ENCODE measurements at regions not wholly inside any gene's neighbourhood (a gene's known extent, or its start where the extent isn't known, plus 50 kb on each side); places are given as distances from the start of the nearest gene placed in this dataset.

DNA sequence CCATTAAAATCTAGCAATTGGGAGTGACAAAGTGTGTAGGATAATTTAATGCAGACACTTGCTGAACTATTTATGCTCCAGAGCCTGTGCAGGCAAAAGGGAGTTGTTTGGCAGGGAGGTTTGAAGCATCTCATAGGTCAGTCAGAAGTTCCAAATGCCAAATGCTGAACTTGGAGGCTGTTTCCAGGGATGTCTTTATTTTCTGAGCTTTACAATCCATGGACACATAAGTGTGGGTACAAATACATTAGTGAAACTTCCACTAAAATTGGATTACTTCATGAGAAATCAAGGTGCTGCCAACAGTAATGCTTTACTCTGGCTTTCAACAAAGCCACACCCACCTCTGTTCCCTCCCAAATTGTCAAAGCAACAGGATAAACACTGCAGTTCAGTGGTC is 422.1 kb upstream of the SETBP1 start:
- Mint-ChIP-seq H3K27ac (ENCODE audit: unreplicated experiment) (no peak overlapping the region), H3K4me1 (ENCODE audit: low read depth, unreplicated experiment) (peaks cover 3% of the 10 kb centered on the region), H3K27me3 (ENCODE audit: unreplicated experiment) (no peaks in the 10 kb centered on the region), H3K4me3 (ENCODE audit: unreplicated experiment) (no peak overlapping the region), H3K9me3 (ENCODE audit: unreplicated experiment) (no peaks in the 10 kb centered on the region), H3K36me3 (ENCODE audit: unreplicated experiment) (peaks cover 5% of the 10 kb centered on the region)
- TF ChIP-seq, protein P1, sequence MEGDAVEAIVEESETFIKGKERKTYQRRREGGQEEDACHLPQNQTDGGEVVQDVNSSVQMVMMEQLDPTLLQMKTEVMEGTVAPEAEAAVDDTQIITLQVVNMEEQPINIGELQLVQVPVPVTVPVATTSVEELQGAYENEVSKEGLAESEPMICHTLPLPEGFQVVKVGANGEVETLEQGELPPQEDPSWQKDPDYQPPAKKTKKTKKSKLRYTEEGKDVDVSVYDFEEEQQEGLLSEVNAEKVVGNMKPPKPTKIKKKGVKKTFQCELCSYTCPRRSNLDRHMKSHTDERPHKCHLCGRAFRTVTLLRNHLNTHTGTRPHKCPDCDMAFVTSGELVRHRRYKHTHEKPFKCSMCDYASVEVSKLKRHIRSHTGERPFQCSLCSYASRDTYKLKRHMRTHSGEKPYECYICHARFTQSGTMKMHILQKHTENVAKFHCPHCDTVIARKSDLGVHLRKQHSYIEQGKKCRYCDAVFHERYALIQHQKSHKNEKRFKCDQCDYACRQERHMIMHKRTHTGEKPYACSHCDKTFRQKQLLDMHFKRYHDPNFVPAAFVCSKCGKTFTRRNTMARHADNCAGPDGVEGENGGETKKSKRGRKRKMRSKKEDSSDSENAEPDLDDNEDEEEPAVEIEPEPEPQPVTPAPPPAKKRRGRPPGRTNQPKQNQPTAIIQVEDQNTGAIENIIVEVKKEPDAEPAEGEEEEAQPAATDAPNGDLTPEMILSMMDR (IDR thresholded peaks at IDR 0.05; ENCODE audit: partially characterized antibody, unreplicated experiment), result no peak
- no peak for DNase-seq

DNA sequence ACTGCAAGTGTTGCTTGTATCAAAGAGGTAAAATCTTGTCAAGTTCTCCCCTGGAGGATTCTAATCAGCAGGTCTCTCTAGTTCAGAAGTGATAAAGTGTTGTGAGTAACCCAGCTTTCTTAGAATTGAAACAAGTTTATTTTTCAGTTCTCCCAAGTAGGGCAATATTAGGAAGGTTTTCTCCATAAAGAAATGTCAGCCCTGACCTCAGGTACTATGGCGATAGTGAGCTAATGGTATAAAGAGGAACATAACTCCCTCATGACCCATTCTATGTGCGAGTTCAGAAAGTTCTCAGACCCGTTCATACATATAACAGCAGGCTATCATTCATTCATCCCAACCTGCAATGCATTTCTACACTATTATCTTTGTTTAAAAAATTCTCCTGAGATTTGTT is 421.1 kb upstream of the SETBP1 start:
- Mint-ChIP-seq H3K27me3 (ENCODE audit: unreplicated experiment) (no peaks in the 10 kb centered on the region), H3K9me3 (ENCODE audit: unreplicated experiment) (no peaks in the 10 kb centered on the region), H3K4me1 (ENCODE audit: low read depth, unreplicated experiment) (peaks cover 3% of the 10 kb centered on the region), H3K36me3 (ENCODE audit: unreplicated experiment) (peaks cover 5% of the 10 kb centered on the region), H3K27ac (ENCODE audit: unreplicated experiment) (no peak overlapping the region), H3K4me3 (ENCODE audit: unreplicated experiment) (no peak overlapping the region)
- no peak for DNase-seq
- TF ChIP-seq, protein P1 (IDR thresholded peaks at IDR 0.05; ENCODE audit: partially characterized antibody, unreplicated experiment), result no peak

DNA sequence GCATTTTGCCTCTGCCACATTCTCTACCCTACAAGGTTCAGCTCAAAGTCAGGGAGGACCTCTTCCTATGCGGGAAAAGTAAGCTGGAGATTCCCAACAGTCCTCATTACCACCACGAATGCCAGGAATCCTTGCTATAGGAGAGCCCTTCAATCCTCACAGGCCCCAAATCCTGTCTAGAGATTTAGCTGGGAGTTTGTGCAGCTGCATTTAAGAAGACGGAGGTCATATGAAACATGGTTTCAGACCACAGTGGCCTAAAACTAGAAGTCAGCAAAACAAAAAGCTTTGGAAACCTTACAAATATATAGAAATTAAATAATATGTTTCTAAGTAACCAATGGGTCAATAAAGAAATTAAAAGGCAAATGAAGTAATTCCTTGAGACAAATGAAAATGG is 415.3 kb upstream of the SETBP1 start:
- DNase-seq, result no peak
- H3K36me3 Mint-ChIP-seq (ENCODE audit: unreplicated experiment), result peaks cover 5% of the 10 kb centered on the region
- H3K27ac Mint-ChIP-seq (ENCODE audit: unreplicated experiment), result no peak overlapping the region
- no peaks in the 10 kb centered on the region for H3K9me3 Mint-ChIP-seq (ENCODE audit: unreplicated experiment)
- H3K4me1 Mint-ChIP-seq (ENCODE audit: low read depth, unreplicated experiment), result no peaks in the 10 kb centered on the region
- TF ChIP-seq, protein P1 (IDR thresholded peaks at IDR 0.05; ENCODE audit: partially characterized antibody, unreplicated experiment), result no peak
- no peaks in the 10 kb centered on the region for H3K27me3 Mint-ChIP-seq (ENCODE audit: unreplicated experiment)
- no peak overlapping the region for H3K4me3 Mint-ChIP-seq (ENCODE audit: unreplicated experiment)

DNA sequence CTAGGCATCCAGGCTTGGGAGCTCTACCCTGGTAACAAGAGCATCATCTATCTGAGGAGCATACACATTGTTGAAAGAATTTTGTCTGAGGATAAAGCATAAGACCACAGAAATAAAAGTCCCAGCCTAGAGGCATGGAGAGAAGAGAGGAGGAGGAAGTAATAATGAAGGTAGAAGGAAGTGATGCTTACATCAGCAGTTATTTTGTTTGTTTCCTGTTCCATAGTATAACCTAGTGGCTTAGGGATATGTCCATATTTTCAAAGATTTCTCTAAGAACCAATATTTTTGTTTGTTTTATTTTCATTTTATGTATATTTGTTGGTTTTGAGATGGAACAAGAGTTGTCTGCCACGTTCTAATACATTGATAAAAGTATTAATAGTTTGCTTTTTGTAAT is 407.4 kb upstream of the SETBP1 start:
- no peaks in the 10 kb centered on the region for H3K36me3 Mint-ChIP-seq (ENCODE audit: unreplicated experiment)
- H3K27ac Mint-ChIP-seq (ENCODE audit: unreplicated experiment), result no peak overlapping the region
- no peaks in the 10 kb centered on the region for H3K4me1 Mint-ChIP-seq (ENCODE audit: low read depth, unreplicated experiment)
- no peaks in the 10 kb centered on the region for H3K9me3 Mint-ChIP-seq (ENCODE audit: unreplicated experiment)
- TF ChIP-seq, protein P1 (IDR thresholded peaks at IDR 0.05; ENCODE audit: partially characterized antibody, unreplicated experiment), result no peak
- DNase-seq, result no peak
- H3K27me3 Mint-ChIP-seq (ENCODE audit: unreplicated experiment), result no peaks in the 10 kb centered on the region
- no peak overlapping the region for H3K4me3 Mint-ChIP-seq (ENCODE audit: unreplicated experiment)

DNA sequence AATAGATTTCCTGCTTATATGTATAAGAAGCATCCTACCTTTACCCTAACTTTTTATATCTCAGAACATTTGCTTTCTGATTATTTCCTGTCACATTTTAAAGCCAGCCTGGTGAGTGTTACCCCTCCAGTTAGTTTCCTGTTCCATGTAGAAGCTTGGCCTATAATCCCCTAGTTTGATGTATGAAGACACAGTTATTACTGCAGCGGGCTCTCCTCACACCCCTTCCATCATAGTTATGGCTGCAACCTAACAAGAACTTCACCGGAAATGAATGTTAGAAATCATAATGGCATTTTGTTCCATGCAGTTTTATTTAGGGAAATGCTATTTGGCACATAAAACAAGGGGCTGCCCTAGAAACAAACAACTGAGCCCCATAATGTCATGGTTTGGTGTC is 400.2 kb upstream of the SETBP1 start:
- no peak for DNase-seq
- Mint-ChIP-seq H3K36me3 (ENCODE audit: unreplicated experiment) (no peaks in the 10 kb centered on the region), H3K4me3 (ENCODE audit: unreplicated experiment) (no peak overlapping the region), H3K27ac (ENCODE audit: unreplicated experiment) (no peak overlapping the region), H3K9me3 (ENCODE audit: unreplicated experiment) (peaks cover 2% of the 10 kb centered on the region), H3K4me1 (ENCODE audit: low read depth, unreplicated experiment) (no peaks in the 10 kb centered on the region), H3K27me3 (ENCODE audit: unreplicated experiment) (no peaks in the 10 kb centered on the region)
- TF ChIP-seq, protein P1 (IDR thresholded peaks at IDR 0.05; ENCODE audit: partially characterized antibody, unreplicated experiment), result no peak

All from glutamatergic neuron (in vitro differentiated cells).